ENCODE measurements at regions not wholly inside any gene's neighbourhood (a gene's known extent, or its start where the extent isn't known, plus 50 kb on each side); places are given as distances from the start of the nearest gene placed in this dataset.

GRCh38 chr14:97283841-97284240 lies 486.7 kb downstream of the VRK1 start:
- Mint-ChIP-seq H3K27me3 (ENCODE audit: insufficient read depth, unreplicated experiment) (peaks cover 9% of the 10 kb centered on the region), H3K4me3 (ENCODE audit: unreplicated experiment) (no peak overlapping the region), H3K9me3 (ENCODE audit: unreplicated experiment) (no peaks in the 10 kb centered on the region), H3K27ac (ENCODE audit: unreplicated experiment) (no peak overlapping the region), H3K36me3 (ENCODE audit: insufficient read depth, unreplicated experiment) (no peaks in the 10 kb centered on the region), H3K4me1 (ENCODE audit: low read depth, unreplicated experiment) (no peaks in the 10 kb centered on the region)
- Histone ChIP-seq H3K4me3 (ENCODE audit: low read depth, low read length) (no peak overlapping the region), H3K27me3 (replicated peaks; ENCODE audit: control insufficient read depth, insufficient read depth, low read length) (no peaks in the 10 kb centered on the region), H3K36me3 (ENCODE audit: control insufficient read depth, insufficient read depth, low read length) (no peaks in the 10 kb centered on the region), H3K4me1 (no peaks in the 10 kb centered on the region), H3K9me3 (no peaks in the 10 kb centered on the region)
- ChIA-PET POLR2A (no interaction called here), CTCF (no interaction called here)
- no peak for TF ChIP-seq CTCF (IDR thresholded peaks at IDR 0.05; ENCODE audit: insufficient read depth in 1 of 2, low read depth in 1 of 2, low read length in 1 of 2, severe bottlenecking in 1 of 2, unreplicated experiment in 1 of 2)
- intact Hi-C loops (cut with micrococcal nuclease; ENCODE audit: unreplicated experiment) = no loop called here
- DNase-seq = no peak
- no TSS peak for BruUV-seq (replicated peaks)

GRCh38 chr14:97287956-97288355 lies 490.8 kb downstream of the VRK1 start:
- DNase-seq = no peak
- BruUV-seq (replicated peaks) = no TSS peak
- Histone ChIP-seq H3K36me3 (ENCODE audit: control insufficient read depth, insufficient read depth, low read length) (no peaks in the 10 kb centered on the region), H3K4me3 (ENCODE audit: low read depth, low read length) (no peak overlapping the region), H3K4me1 (no peaks in the 10 kb centered on the region), H3K9me3 (no peaks in the 10 kb centered on the region), H3K27me3 (replicated peaks; ENCODE audit: control insufficient read depth, insufficient read depth, low read length) (no peaks in the 10 kb centered on the region)
- TF ChIP-seq CTCF (IDR thresholded peaks at IDR 0.05; ENCODE audit: insufficient read depth in 1 of 2, low read depth in 1 of 2, low read length in 1 of 2, severe bottlenecking in 1 of 2, unreplicated experiment in 1 of 2) = no peak
- Mint-ChIP-seq H3K27ac (ENCODE audit: unreplicated experiment) (no peak overlapping the region), H3K27me3 (ENCODE audit: insufficient read depth, unreplicated experiment) (peaks cover 22% of the 10 kb centered on the region), H3K4me3 (ENCODE audit: unreplicated experiment) (no peak overlapping the region), H3K9me3 (ENCODE audit: unreplicated experiment) (no peaks in the 10 kb centered on the region), H3K36me3 (ENCODE audit: insufficient read depth, unreplicated experiment) (no peaks in the 10 kb centered on the region), H3K4me1 (ENCODE audit: low read depth, unreplicated experiment) (no peaks in the 10 kb centered on the region)
- POLR2A ChIA-PET = no interaction called here
- CTCF ChIA-PET = no interaction called here
- intact Hi-C loops (cut with micrococcal nuclease; ENCODE audit: unreplicated experiment) = no loop called here

- Histone ChIP-seq H3K4me1 (no peaks in the 10 kb centered on the region), H3K4me3 (ENCODE audit: low read depth, low read length) (no peak overlapping the region), H3K27me3 (replicated peaks; ENCODE audit: control insufficient read depth, insufficient read depth, low read length) (no peaks in the 10 kb centered on the region), H3K36me3 (ENCODE audit: control insufficient read depth, insufficient read depth, low read length) (no peaks in the 10 kb centered on the region), H3K9me3 (no peaks in the 10 kb centered on the region)
- Mint-ChIP-seq H3K4me1 (ENCODE audit: low read depth, unreplicated experiment) (no peaks in the 10 kb centered on the region), H3K27ac (ENCODE audit: unreplicated experiment) (no peak overlapping the region), H3K9me3 (ENCODE audit: unreplicated experiment) (no peaks in the 10 kb centered on the region), H3K27me3 (ENCODE audit: insufficient read depth, unreplicated experiment) (peaks cover 19% of the 10 kb centered on the region), H3K4me3 (ENCODE audit: unreplicated experiment) (no peak overlapping the region), H3K36me3 (ENCODE audit: insufficient read depth, unreplicated experiment) (no peaks in the 10 kb centered on the region)
- no peak for TF ChIP-seq CTCF (IDR thresholded peaks at IDR 0.05; ENCODE audit: insufficient read depth in 1 of 2, low read depth in 1 of 2, low read length in 1 of 2, severe bottlenecking in 1 of 2, unreplicated experiment in 1 of 2)
- BruUV-seq (replicated peaks) = no TSS peak
- intact Hi-C loops (cut with micrococcal nuclease; ENCODE audit: unreplicated experiment) = no loop called here
- ChIA-PET CTCF (no interaction called here), POLR2A (no interaction called here)
- no peak for DNase-seq
Measured at GRCh38 chr14:97290065-97290464, 492.9 kb downstream of the VRK1 start.

Data from Caco-2 (cell line).